Peyer's patch (tissue), 4 donors: ENCODE measurements at regions not wholly inside any gene's neighbourhood (a gene's known extent, or its start where the extent isn't known, plus 50 kb on each side); places are given as distances from the start of the nearest gene placed in this dataset.

Source experiments
- CTCF ChIP-seq, 6 experiments: fragments of 450-650 bp in 4 of 6; fragments of 200-600 bp in 2 of 6; sonication (generic) in 1 of 6; IDR thresholded peaks; one replicate each; pipeline ENCODE4 v1.5.1; 2017 to 2019; ENCODE audit warnings: antibody characterized with exemption in 6 of 6, mild to moderate bottlenecking in 3 of 6, moderate library complexity in 1 of 6
- POLR2A ChIP-seq, 2 donors: fragments of 450-650 bp; IDR thresholded peaks; one replicate each; pipeline ENCODE4 v1.5.1; 2017; ENCODE audit warnings: antibody characterized with exemption in 2 of 2, mild to moderate bottlenecking in 2 of 2, moderate library complexity in 2 of 2

GRCh38 chr9:134230092-134230941 lies 66.0 kb upstream of the RNU6ATAC start:
- TF ChIP-seq CTCF (IDR thresholded peaks at IDR 0.05) (no peak), POLR2A (IDR thresholded peaks at IDR 0.05) (no peak)
